ENCODE measurements at regions not wholly inside any gene's neighbourhood (a gene's known extent, or its start where the extent isn't known, plus 50 kb on each side); places are given as distances from the start of the nearest gene placed in this dataset.

DNA sequence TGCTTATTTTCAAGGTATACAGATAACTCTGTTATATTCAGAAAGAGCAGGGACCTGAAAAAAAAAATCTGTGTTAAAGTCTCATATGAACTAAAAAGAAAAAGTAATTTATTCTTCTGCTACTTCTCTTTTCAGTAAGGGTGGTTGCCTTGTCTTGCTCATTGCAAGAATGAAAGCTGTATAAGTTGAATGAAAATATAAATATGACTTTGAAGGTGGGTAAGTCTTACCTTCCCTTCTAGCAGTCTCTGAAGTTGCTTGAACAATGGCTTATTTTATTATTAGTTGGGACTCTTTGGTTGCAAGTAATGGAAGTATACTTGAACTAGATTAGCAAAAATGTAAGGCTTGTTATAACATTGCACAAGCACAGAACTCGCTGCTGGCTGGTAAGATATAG, 1554.9 kb downstream of the SI start:
- H3K9me3 ChIP-seq (replicated peaks in 1 of 2; ENCODE audit: control insufficient read depth in 1 of 2, insufficient read depth in 1 of 2, low read length in 2 of 2) = peaks cover 0 to 4% of the 10 kb centered on the region in 2 donors
- no peak overlapping the region for H3K27ac Mint-ChIP-seq
- H3K79me2 ChIP-seq (ENCODE audit: insufficient read depth, low read length) = no peaks in the 10 kb centered on the region
- no peaks in the 10 kb centered on the region for H3K36me3 ChIP-seq (replicated peaks in 1 of 2; ENCODE audit: control insufficient read depth in 1 of 2, insufficient read depth in 2 of 2, low read length in 2 of 2)
- no peak overlapping the region for H3K9ac ChIP-seq (ENCODE audit: insufficient read depth, low read length, poor library complexity, severe bottlenecking)
- WGBS (ENCODE audit: insufficient coverage) = no CpG with 5 or more reads among the region's 1 CpG
- H3K27ac ChIP-seq (ENCODE audit: low read depth in 1 of 2, low read length in 2 of 2) = no peak overlapping the region
- TF ChIP-seq, protein P1, sequence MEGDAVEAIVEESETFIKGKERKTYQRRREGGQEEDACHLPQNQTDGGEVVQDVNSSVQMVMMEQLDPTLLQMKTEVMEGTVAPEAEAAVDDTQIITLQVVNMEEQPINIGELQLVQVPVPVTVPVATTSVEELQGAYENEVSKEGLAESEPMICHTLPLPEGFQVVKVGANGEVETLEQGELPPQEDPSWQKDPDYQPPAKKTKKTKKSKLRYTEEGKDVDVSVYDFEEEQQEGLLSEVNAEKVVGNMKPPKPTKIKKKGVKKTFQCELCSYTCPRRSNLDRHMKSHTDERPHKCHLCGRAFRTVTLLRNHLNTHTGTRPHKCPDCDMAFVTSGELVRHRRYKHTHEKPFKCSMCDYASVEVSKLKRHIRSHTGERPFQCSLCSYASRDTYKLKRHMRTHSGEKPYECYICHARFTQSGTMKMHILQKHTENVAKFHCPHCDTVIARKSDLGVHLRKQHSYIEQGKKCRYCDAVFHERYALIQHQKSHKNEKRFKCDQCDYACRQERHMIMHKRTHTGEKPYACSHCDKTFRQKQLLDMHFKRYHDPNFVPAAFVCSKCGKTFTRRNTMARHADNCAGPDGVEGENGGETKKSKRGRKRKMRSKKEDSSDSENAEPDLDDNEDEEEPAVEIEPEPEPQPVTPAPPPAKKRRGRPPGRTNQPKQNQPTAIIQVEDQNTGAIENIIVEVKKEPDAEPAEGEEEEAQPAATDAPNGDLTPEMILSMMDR (IDR thresholded peaks at IDR 0.05) = no peak
- H3K4me3 ChIP-seq (replicated peaks in 1 of 3; ENCODE audit: low read depth in 2 of 3, low read length in 3 of 3) = no peak overlapping the region
- H3K27me3 ChIP-seq (ENCODE audit: control insufficient read depth in 2 of 2, insufficient read depth in 2 of 2, low read length in 2 of 2) = no peaks in the 10 kb centered on the region
- no peak overlapping the region for H3K4me3 Mint-ChIP-seq
- H2AFZ ChIP-seq (ENCODE audit: insufficient read depth, low read depth, low read length, poor library complexity, severe bottlenecking) = no peak overlapping the region
- peaks cover 0 to 1% (median 0%) of the 10 kb centered on the region in 3 donors for H3K27me3 Mint-ChIP-seq (ENCODE audit: low read depth in 3 of 3)
- intact Hi-C loops (cut with micrococcal nuclease) = no loop called here
- H3K4me1 ChIP-seq (ENCODE audit: control insufficient read depth in 1 of 2, insufficient read depth in 2 of 2, low read length in 2 of 2) = no peaks in the 10 kb centered on the region
- peaks cover 0 to 7% (median 2%) of the 10 kb centered on the region in 7 donors for H3K9me3 Mint-ChIP-seq
- H3K4me2 ChIP-seq (replicated peaks; ENCODE audit: extremely low read depth, low read length, poor library complexity, severe bottlenecking) = no peak overlapping the region
- no peaks in the 10 kb centered on the region for H3K36me3 Mint-ChIP-seq
- no peaks in the 10 kb centered on the region for H4K20me1 ChIP-seq (ENCODE audit: insufficient read depth, low read length)
- no peak for DNase-seq
- no peaks in the 10 kb centered on the region for H3K4me1 Mint-ChIP-seq

DNA sequence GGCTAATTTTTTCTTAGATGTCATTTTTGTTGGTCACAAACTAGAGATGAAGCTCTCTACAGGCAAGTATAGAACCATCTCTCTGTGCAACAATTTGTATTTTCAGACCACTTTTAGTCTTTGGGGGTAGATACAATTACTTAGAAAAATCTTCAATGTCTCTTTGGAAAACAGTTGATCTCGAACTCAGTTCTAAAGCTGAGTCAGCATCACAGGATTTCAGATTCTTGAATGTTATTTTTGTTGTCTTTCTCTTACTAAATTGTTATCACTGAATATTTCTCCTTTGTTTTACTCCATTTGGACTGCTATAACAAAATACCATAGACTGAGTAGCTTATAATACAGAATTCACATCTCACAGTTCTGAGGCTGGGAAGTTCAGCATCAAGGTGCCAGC, 1557.0 kb downstream of the SI start:
- Histone ChIP-seq H3K4me1 (ENCODE audit: control insufficient read depth in 1 of 2, insufficient read depth in 2 of 2, low read length in 2 of 2) (no peaks in the 10 kb centered on the region), H3K27me3 (ENCODE audit: control insufficient read depth in 2 of 2, insufficient read depth in 2 of 2, low read length in 2 of 2) (no peaks in the 10 kb centered on the region), H3K4me2 (replicated peaks; ENCODE audit: extremely low read depth, low read length, poor library complexity, severe bottlenecking) (no peak overlapping the region), H3K36me3 (replicated peaks in 1 of 2; ENCODE audit: control insufficient read depth in 1 of 2, insufficient read depth in 2 of 2, low read length in 2 of 2) (no peaks in the 10 kb centered on the region), H3K4me3 (replicated peaks in 1 of 3; ENCODE audit: low read depth in 2 of 3, low read length in 3 of 3) (no peak overlapping the region), H3K27ac (ENCODE audit: low read depth in 1 of 2, low read length in 2 of 2) (no peak overlapping the region), H3K79me2 (ENCODE audit: insufficient read depth, low read length) (no peaks in the 10 kb centered on the region), H3K9ac (ENCODE audit: insufficient read depth, low read length, poor library complexity, severe bottlenecking) (no peak overlapping the region), H3K9me3 (replicated peaks in 1 of 2; ENCODE audit: control insufficient read depth in 1 of 2, insufficient read depth in 1 of 2, low read length in 2 of 2) (peaks cover 0 to 4% of the 10 kb centered on the region in 2 donors), H4K20me1 (ENCODE audit: insufficient read depth, low read length) (no peaks in the 10 kb centered on the region), H2AFZ (ENCODE audit: insufficient read depth, low read depth, low read length, poor library complexity, severe bottlenecking) (no peak overlapping the region)
- no peaks in the 10 kb centered on the region for H3K4me1 Mint-ChIP-seq
- H3K9me3 Mint-ChIP-seq = peaks cover 0 to 2% (median 1%) of the 10 kb centered on the region in 7 donors
- no peaks in the 10 kb centered on the region for H3K27me3 Mint-ChIP-seq (ENCODE audit: low read depth in 3 of 3)
- no peaks in the 10 kb centered on the region for H3K36me3 Mint-ChIP-seq
- TF ChIP-seq, protein P1 (IDR thresholded peaks at IDR 0.05) = no peak
- no CpG with 5 or more reads among the region's 1 CpG for WGBS (ENCODE audit: insufficient coverage)
- DNase-seq = no peak
- H3K4me3 Mint-ChIP-seq = no peak overlapping the region
- no peak overlapping the region for H3K27ac Mint-ChIP-seq
- intact Hi-C loops (cut with micrococcal nuclease) = no loop called here

Data from CD14-positive monocyte (primary cell).